Type B pancreatic cell (in vitro differentiated cells): ENCODE measurements at regions not wholly inside any gene's neighbourhood (a gene's known extent, or its start where the extent isn't known, plus 50 kb on each side); places are given as distances from the start of the nearest gene placed in this dataset.

Experiments
- DNase-seq: peaks from one replicate; pipeline ENCODE4 v3.0.0; 2021; ENCODE audit warnings: mixed read lengths; ENCODE audit not compliant: unreplicated experiment; ENCODE audit errors: extremely low spot score
- H3K27ac Mint-ChIP-seq: 2 replicates; pipeline ENCODE4 v1.8.0; 2021; ENCODE audit warnings: mild to moderate bottlenecking, mixed read lengths
- H3K27me3 Mint-ChIP-seq: 2 replicates; pipeline ENCODE4 v1.8.0; 2021; ENCODE audit warnings: mixed read lengths
- H3K36me3 Mint-ChIP-seq: 2 replicates; pipeline ENCODE4 v1.8.0; 2021; ENCODE audit warnings: mixed read lengths
- H3K4me1 Mint-ChIP-seq: one replicate; pipeline ENCODE4 v1.8.0; 2021; ENCODE audit warnings: mixed read lengths; ENCODE audit not compliant: unreplicated experiment
- H3K4me3 Mint-ChIP-seq: 2 replicates; pipeline ENCODE4 v1.8.0; 2021; ENCODE audit warnings: mild to moderate bottlenecking, mixed read lengths
- H3K9me3 Mint-ChIP-seq: 2 replicates; pipeline ENCODE4 v1.8.0; 2021; ENCODE audit warnings: mixed read lengths
- CTCF ChIP-seq: fragments of 200-600 bp; sonication (generic); conservative IDR thresholded peaks from 2 replicates; pipeline ENCODE4 v1.5.0; 2021; ENCODE audit warnings: antibody characterized with exemption, mild to moderate bottlenecking

- no peak overlapping the region for H3K4me3 Mint-ChIP-seq
- no peak overlapping the region for H3K27ac Mint-ChIP-seq
- H3K27me3 Mint-ChIP-seq = peaks cover 19% of the 10 kb centered on the region
- DNase-seq = no peak
- H3K9me3 Mint-ChIP-seq = no peaks in the 10 kb centered on the region
- TF ChIP-seq CTCF = no peak
- no peaks in the 10 kb centered on the region for H3K36me3 Mint-ChIP-seq
- peaks cover 4% of the 10 kb centered on the region for H3K4me1 Mint-ChIP-seq
Measured at GRCh38 chr4:81642543-81642942, 170.8 kb upstream of the RASGEF1B start.

- Mint-ChIP-seq H3K9me3 (no peaks in the 10 kb centered on the region), H3K27ac (no peak overlapping the region), H3K36me3 (no peaks in the 10 kb centered on the region), H3K4me1 (peaks cover 7% of the 10 kb centered on the region), H3K4me3 (no peak overlapping the region), H3K27me3 (peaks cover 12% of the 10 kb centered on the region)
- no peak for DNase-seq
- no peak for TF ChIP-seq CTCF
Measured at GRCh38 chr4:81639248-81639647, 167.5 kb upstream of the RASGEF1B start.

- Mint-ChIP-seq H3K27ac (no peak overlapping the region), H3K4me1 (peaks cover 7% of the 10 kb centered on the region), H3K36me3 (no peaks in the 10 kb centered on the region), H3K9me3 (no peaks in the 10 kb centered on the region), H3K4me3 (no peak overlapping the region), H3K27me3 (peaks cover 12% of the 10 kb centered on the region)
- DNase-seq = no peak
- TF ChIP-seq CTCF = no peak
Measured at GRCh38 chr4:81638698-81639097, 167.0 kb upstream of the RASGEF1B start.

- Mint-ChIP-seq H3K4me1 (peaks cover 15% of the 10 kb centered on the region), H3K4me3 (no peak overlapping the region)
- no peak for DNase-seq
Measured at GRCh38 chr4:81635739-81636138, 164.0 kb upstream of the RASGEF1B start.

GRCh38 chr4:81634766-81635549 lies 163.3 kb upstream of the RASGEF1B start:
- peaks cover 5% of the 10 kb centered on the region for H3K9me3 Mint-ChIP-seq
- H3K4me1 Mint-ChIP-seq = peaks cover 15% of the 10 kb centered on the region
- no peaks in the 10 kb centered on the region for H3K27me3 Mint-ChIP-seq
- peak overlapping the region; percentile 84 for H3K27ac Mint-ChIP-seq
- H3K4me3 Mint-ChIP-seq = no peak overlapping the region
- DNase-seq = no peak
- no peaks in the 10 kb centered on the region for H3K36me3 Mint-ChIP-seq
- TF ChIP-seq CTCF = no peak

More at GRCh38 chr4:81635739-81636138, 164.0 kb upstream of the RASGEF1B start:
- no peak for TF ChIP-seq CTCF
- Mint-ChIP-seq H3K27me3 (no peaks in the 10 kb centered on the region), H3K36me3 (no peaks in the 10 kb centered on the region), H3K27ac (peak overlapping the region; percentile 84), H3K9me3 (peaks cover 5% of the 10 kb centered on the region)
